OCI-LY3 (cell line): ENCODE measurements at regions not wholly inside any gene's neighbourhood (a gene's known extent, or its start where the extent isn't known, plus 50 kb on each side); places are given as distances from the start of the nearest gene placed in this dataset.

Experiments used
- EZH2phosphoT487 ChIP-seq: fragments of 200-600 bp; shearing (Covaris generic); IDR thresholded peaks from 2 replicates; pipeline ENCODE4 v1.6.1; 2018; ENCODE audit warnings: antibody characterized with exemption, mixed run types, low read depth
- TF ChIP-seq, protein P1 (sequence below): fragments of 200-600, 300-600 bp; sonication (generic); IDR thresholded peaks from 2 replicates; pipeline ENCODE4 v1.5.1; 2014; ENCODE audit warnings: antibody characterized with exemption, low read length, low read depth

DNA sequence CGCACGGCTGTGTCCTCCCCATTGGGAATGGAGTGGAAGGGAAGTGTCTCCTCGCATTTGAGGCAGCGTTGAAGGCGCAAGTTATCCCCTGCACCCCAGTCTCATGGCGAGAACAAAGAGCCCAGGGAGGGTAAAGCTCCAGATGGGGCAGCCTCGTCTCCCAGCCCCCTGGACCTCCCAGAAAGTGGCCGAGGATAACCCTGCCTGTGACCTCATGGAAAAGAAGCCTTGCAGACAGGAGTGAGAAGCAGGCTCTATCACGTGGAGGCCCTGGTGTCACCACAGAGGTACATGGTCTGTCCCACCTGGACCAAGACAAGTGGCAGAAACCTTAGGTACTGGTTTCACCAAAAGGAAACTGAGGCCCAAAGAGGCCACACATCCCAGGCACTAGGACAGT, 134.8 kb upstream of the RPS6KA2 start:
- TF ChIP-seq, protein P1, sequence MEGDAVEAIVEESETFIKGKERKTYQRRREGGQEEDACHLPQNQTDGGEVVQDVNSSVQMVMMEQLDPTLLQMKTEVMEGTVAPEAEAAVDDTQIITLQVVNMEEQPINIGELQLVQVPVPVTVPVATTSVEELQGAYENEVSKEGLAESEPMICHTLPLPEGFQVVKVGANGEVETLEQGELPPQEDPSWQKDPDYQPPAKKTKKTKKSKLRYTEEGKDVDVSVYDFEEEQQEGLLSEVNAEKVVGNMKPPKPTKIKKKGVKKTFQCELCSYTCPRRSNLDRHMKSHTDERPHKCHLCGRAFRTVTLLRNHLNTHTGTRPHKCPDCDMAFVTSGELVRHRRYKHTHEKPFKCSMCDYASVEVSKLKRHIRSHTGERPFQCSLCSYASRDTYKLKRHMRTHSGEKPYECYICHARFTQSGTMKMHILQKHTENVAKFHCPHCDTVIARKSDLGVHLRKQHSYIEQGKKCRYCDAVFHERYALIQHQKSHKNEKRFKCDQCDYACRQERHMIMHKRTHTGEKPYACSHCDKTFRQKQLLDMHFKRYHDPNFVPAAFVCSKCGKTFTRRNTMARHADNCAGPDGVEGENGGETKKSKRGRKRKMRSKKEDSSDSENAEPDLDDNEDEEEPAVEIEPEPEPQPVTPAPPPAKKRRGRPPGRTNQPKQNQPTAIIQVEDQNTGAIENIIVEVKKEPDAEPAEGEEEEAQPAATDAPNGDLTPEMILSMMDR = no peak
- TF ChIP-seq EZH2phosphoT487 = no peak
